Hepatocyte (in vitro differentiated cells): ENCODE measurements at regions not wholly inside any gene's neighbourhood (a gene's known extent, or its start where the extent isn't known, plus 50 kb on each side); places are given as distances from the start of the nearest gene placed in this dataset.
A peak's percentile ranks its signal among the peaks of the same experiment; 100 is the strongest.

Experiments
- DNase-seq: peaks from one replicate; pipeline ENCODE4 v3.0.0-alpha.2; 2016; ENCODE audit warnings: low spot score
- H2AFZ ChIP-seq: fragments of 200-600 bp; sonication (generic); 2 replicates; pipeline ENCODE4 v1.6.0; 2016; ENCODE audit warnings: antibody characterized with exemption, mild to moderate bottlenecking
- H3K27ac ChIP-seq: fragments of 200-600 bp; sonication (generic); 2 replicates; pipeline ENCODE4 v1.5.1; 2016; ENCODE audit warnings: mild to moderate bottlenecking
- H3K27me3 ChIP-seq: fragments of 200-600 bp; sonication (generic); 2 replicates; pipeline ENCODE4 v1.6.1; 2016
- H3K36me3 ChIP-seq: fragments of 200-600 bp; sonication (generic); replicated peaks from 2 replicates; pipeline ENCODE4 v1.5.1; 2016; ENCODE audit warnings: low read depth; ENCODE audit not compliant: insufficient read depth
- H3K4me1 ChIP-seq: fragments of 200-600 bp; sonication (generic); 2 replicates; pipeline ENCODE4 v1.5.1; 2016; ENCODE audit warnings: mild to moderate bottlenecking, moderate library complexity; ENCODE audit not compliant: insufficient read depth
- H3K4me2 ChIP-seq: fragments of 200-600 bp; sonication (generic); 2 replicates; pipeline ENCODE4 v1.6.0; 2016
- H3K4me3 ChIP-seq: fragments of 200-600 bp; sonication (generic); 2 replicates; pipeline ENCODE4 v1.5.1; 2016; ENCODE audit warnings: mild to moderate bottlenecking
- H3K79me2 ChIP-seq: fragments of 200-600 bp; sonication (generic); 2 replicates; pipeline ENCODE4 v1.6.0; 2017; ENCODE audit warnings: mild to moderate bottlenecking
- H3K9me2 ChIP-seq: fragments of 200-600 bp; sonication (generic); replicated peaks from 2 replicates; pipeline ENCODE4 v1.6.0; 2017; ENCODE audit warnings: mild to moderate bottlenecking; ENCODE audit not compliant: insufficient read depth
- H3K9me3 ChIP-seq: fragments of 200-600 bp; sonication (generic); 2 replicates; pipeline ENCODE4 v1.5.1; 2016; ENCODE audit warnings: low read depth, mild to moderate bottlenecking
- H4K20me1 ChIP-seq: fragments of 200-600 bp; sonication (generic); 2 replicates; pipeline ENCODE4 v1.6.0; 2016; ENCODE audit warnings: mild to moderate bottlenecking; ENCODE audit not compliant: insufficient read depth, poor library complexity, severe bottlenecking
- EZH2 ChIP-seq: fragments of 200-600 bp; sonication (generic); IDR thresholded peaks from 2 replicates; pipeline ENCODE4 v1.6.1; 2016; ENCODE audit warnings: antibody characterized with exemption, mild to moderate bottlenecking, borderline replicate concordance
- EZH2phosphoT487 ChIP-seq: fragments of 200-600 bp; sonication (generic); IDR thresholded peaks from one replicate; pipeline ENCODE4 v1.6.1; 2018; ENCODE audit warnings: antibody characterized with exemption, mild to moderate bottlenecking, low read depth, moderate library complexity; ENCODE audit not compliant: unreplicated experiment, severe bottlenecking
- WGBS: methylation state at CpG from one replicate; pipeline ENCODE4 v1.1.6; 2016; ENCODE audit warnings: low lambda C conversion rate; ENCODE audit errors: missing lambda C conversion rate; 5-methylcytosine and 5-hydroxymethylcytosine counted together
- TF ChIP-seq, protein P1 (sequence below): fragments of 200-600 bp; sonication (generic); IDR thresholded peaks from 2 replicates; pipeline ENCODE4 v1.5.1; 2016; ENCODE audit warnings: antibody characterized with exemption, mild to moderate bottlenecking; ENCODE audit not compliant: poor library complexity

DNA sequence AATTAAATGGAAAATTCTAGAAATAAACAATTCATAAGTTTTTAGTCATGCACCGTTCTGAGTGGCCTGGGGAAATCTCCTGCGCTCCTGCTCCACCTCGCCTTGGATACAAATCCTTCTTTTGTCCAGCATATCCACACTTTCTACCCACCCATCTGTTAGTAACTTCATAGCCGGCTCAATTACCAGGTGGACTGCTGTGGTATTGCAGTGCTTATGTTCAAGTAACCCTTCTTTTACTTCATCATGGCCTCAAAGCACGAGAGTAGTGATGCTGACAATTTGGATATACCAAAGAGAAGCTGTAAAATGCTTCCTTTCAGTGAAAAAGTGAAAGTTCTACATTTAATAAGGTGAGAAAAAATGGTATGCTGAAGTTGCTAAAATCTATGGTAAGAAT is 142.3 kb upstream of the CHL1 start:
- no peaks in the 10 kb centered on the region for H3K9me2 ChIP-seq
- H4K20me1 ChIP-seq = no peaks in the 10 kb centered on the region
- no peak overlapping the region for H3K27ac ChIP-seq
- H3K9me3 ChIP-seq = no peaks in the 10 kb centered on the region
- no peaks in the 10 kb centered on the region for H3K79me2 ChIP-seq
- no peak overlapping the region for H3K4me2 ChIP-seq
- H3K36me3 ChIP-seq = no peaks in the 10 kb centered on the region
- no peaks in the 10 kb centered on the region for H3K27me3 ChIP-seq
- no peaks in the 10 kb centered on the region for H3K4me1 ChIP-seq
- DNase-seq = no peak
- TF ChIP-seq EZH2phosphoT487 (no peak), EZH2 (no peak)
- TF ChIP-seq, protein P1, sequence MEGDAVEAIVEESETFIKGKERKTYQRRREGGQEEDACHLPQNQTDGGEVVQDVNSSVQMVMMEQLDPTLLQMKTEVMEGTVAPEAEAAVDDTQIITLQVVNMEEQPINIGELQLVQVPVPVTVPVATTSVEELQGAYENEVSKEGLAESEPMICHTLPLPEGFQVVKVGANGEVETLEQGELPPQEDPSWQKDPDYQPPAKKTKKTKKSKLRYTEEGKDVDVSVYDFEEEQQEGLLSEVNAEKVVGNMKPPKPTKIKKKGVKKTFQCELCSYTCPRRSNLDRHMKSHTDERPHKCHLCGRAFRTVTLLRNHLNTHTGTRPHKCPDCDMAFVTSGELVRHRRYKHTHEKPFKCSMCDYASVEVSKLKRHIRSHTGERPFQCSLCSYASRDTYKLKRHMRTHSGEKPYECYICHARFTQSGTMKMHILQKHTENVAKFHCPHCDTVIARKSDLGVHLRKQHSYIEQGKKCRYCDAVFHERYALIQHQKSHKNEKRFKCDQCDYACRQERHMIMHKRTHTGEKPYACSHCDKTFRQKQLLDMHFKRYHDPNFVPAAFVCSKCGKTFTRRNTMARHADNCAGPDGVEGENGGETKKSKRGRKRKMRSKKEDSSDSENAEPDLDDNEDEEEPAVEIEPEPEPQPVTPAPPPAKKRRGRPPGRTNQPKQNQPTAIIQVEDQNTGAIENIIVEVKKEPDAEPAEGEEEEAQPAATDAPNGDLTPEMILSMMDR = no peak
- H2AFZ ChIP-seq = no peak overlapping the region
- no peak overlapping the region for H3K4me3 ChIP-seq
- 60% methylated on average over 5 of the region's 5 CpGs for WGBS

DNA sequence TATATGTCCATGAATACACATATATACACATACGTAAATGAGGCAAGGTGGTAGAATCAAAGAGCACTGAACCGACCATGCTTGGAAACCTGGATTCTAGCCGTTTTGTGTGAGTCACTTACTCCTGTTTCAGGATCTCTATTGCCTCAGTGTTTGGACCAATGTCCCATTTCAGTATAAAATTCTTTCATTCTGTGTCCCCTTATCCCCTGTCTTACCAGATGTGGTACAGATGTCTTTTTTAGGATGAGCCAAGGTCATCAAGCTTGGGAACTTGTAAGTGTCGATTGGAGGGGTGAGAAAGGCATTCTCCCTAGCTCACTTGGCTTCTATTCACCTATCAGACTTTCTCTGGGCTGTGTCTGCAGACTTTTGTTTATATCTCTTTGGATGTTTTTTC is 139.9 kb upstream of the CHL1 start:
- Histone ChIP-seq H3K27ac (no peak overlapping the region), H3K9me3 (no peaks in the 10 kb centered on the region), H3K9me2 (no peaks in the 10 kb centered on the region), H4K20me1 (no peaks in the 10 kb centered on the region), H2AFZ (no peak overlapping the region), H3K4me1 (no peaks in the 10 kb centered on the region), H3K4me3 (no peak overlapping the region), H3K4me2 (no peak overlapping the region), H3K27me3 (no peaks in the 10 kb centered on the region), H3K36me3 (no peaks in the 10 kb centered on the region), H3K79me2 (no peaks in the 10 kb centered on the region)
- WGBS = 90% methylated on average over 4 of the region's 4 CpGs
- DNase-seq = no peak
- TF ChIP-seq, protein P1 = no peak
- TF ChIP-seq EZH2phosphoT487 = no peak
- no peak for TF ChIP-seq EZH2

DNA sequence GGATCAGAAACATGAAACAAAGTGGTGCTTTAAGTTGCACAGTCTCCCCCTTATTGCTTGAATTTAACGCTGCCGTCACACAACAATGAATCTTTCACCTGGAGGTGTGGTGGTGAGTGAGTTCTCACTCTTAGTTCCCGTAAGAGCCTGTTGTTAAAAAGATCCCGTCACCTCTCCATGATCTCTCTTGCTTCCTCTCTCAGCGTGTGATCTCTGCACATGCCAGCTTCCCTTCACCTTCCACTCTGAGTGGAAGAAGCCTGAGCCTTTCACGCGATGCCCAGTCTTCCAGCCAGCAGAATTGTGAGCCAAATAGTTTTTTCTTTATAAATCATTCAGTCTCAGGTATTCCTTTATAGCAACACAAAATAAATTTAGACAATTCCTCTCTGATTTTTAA is 136.7 kb upstream of the CHL1 start:
- no peaks in the 10 kb centered on the region for H3K27me3 ChIP-seq
- H3K4me3 ChIP-seq = no peak overlapping the region
- H4K20me1 ChIP-seq = no peaks in the 10 kb centered on the region
- no peaks in the 10 kb centered on the region for H3K9me2 ChIP-seq
- H3K4me1 ChIP-seq = no peaks in the 10 kb centered on the region
- DNase-seq = no peak
- no peaks in the 10 kb centered on the region for H3K79me2 ChIP-seq
- H3K36me3 ChIP-seq = no peaks in the 10 kb centered on the region
- TF ChIP-seq EZH2 = no peak
- TF ChIP-seq, protein P1 = no peak
- TF ChIP-seq EZH2phosphoT487 = no peak
- H3K9me3 ChIP-seq = no peaks in the 10 kb centered on the region
- WGBS = 83% methylated on average over 7 of the region's 7 CpGs
- H3K4me2 ChIP-seq = no peak overlapping the region
- no peak overlapping the region for H2AFZ ChIP-seq
- H3K27ac ChIP-seq = no peak overlapping the region

DNA sequence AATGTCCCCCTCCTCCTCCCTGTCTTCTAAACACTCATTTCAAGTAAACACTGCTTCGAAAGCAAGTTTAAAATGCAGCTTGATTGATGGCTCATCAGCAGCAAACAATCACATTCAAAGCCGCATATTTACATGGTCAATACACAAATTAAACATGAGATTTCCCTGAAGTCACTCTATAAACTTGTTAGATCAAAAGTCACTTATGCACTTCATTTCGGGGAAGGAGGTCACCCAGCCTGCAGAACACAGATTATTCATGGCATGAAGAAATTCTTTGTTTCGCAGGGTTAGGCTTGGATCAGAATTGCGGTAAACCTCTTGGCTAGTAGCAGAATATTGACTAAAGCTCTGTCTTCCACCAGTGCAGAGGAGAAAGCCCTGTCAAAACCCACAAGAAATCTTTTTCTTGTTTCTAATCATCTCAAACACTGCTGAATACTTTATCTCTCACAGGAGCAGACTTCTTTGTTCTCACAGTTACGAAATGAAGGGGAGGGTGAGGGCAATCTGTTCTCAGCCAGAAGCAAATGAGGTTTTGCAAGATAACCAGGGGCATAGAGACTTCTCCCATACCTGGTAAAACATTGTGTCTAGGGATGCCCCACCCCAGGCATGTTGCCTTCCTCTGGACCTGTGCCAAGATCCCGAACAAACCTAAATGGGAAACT is 133.3 kb upstream of the CHL1 start:
- Histone ChIP-seq H3K79me2 (no peaks in the 10 kb centered on the region), H3K27ac (no peak overlapping the region), H3K9me3 (no peaks in the 10 kb centered on the region), H3K36me3 (no peaks in the 10 kb centered on the region), H4K20me1 (no peaks in the 10 kb centered on the region), H2AFZ (no peak overlapping the region), H3K4me1 (no peaks in the 10 kb centered on the region), H3K4me2 (peak overlapping the region; percentile 64), H3K9me2 (no peaks in the 10 kb centered on the region), H3K4me3 (no peak overlapping the region), H3K27me3 (no peaks in the 10 kb centered on the region)
- 44% methylated on average over 7 of the region's 7 CpGs for WGBS
- DNase-seq = peak; percentile 8
- TF ChIP-seq EZH2phosphoT487 = no peak
- TF ChIP-seq, protein P1 = no peak
- TF ChIP-seq EZH2 = no peak
